GM20000 (cell line): ENCODE measurements at regions not wholly inside any gene's neighbourhood (a gene's known extent, or its start where the extent isn't known, plus 50 kb on each side); places are given as distances from the start of the nearest gene placed in this dataset.

Experiments used
- DNase-seq: peaks from one replicate; pipeline ENCODE4 v3.0.0; 2012; ENCODE audit warnings: low spot score
- CTCF ChIP-seq: IDR thresholded peaks from 2 replicates; pipeline ENCODE4 v1.5.1; 2012; ENCODE audit warnings: mild to moderate bottlenecking, control low read depth; ENCODE audit errors: extremely low read depth, missing control alignments

- TF ChIP-seq CTCF: no peak
- no peak for DNase-seq
Observed at GRCh38 chr1:195768936-195769335, 839.3 kb downstream of the KCNT2 start.

GRCh38 chr1:195768377-195768776 is 839.9 kb downstream of the KCNT2 start:
- no peak for TF ChIP-seq CTCF

GRCh38 chr1:195766709-195767108 is 841.5 kb downstream of the KCNT2 start:
- no peak for TF ChIP-seq CTCF
- DNase-seq: no peak

More at GRCh38 chr1:195768377-195768776, 839.9 kb downstream of the KCNT2 start:
- DNase-seq: no peak

GRCh38 chr1:195765099-195765498 is 843.1 kb downstream of the KCNT2 start:
- no peak for DNase-seq
- no peak for TF ChIP-seq CTCF

- no peak for TF ChIP-seq CTCF
- DNase-seq: no peak
Observed at GRCh38 chr1:195763907-195764374, 844.3 kb downstream of the KCNT2 start.

- DNase-seq: no peak
- TF ChIP-seq CTCF: no peak
Observed at GRCh38 chr1:195763146-195763906, 844.9 kb downstream of the KCNT2 start.

GRCh38 chr1:195761104-195761503 is 847.1 kb downstream of the KCNT2 start:
- no peak for TF ChIP-seq CTCF

More at GRCh38 chr1:195761104-195761503, 847.1 kb downstream of the KCNT2 start:
- no peak for DNase-seq
